ENCODE measurements at regions not wholly inside any gene's neighbourhood (a gene's known extent, or its start where the extent isn't known, plus 50 kb on each side); places are given as distances from the start of the nearest gene placed in this dataset.
A peak's percentile ranks its signal among the peaks of the same experiment; 100 is the strongest.

DNA sequence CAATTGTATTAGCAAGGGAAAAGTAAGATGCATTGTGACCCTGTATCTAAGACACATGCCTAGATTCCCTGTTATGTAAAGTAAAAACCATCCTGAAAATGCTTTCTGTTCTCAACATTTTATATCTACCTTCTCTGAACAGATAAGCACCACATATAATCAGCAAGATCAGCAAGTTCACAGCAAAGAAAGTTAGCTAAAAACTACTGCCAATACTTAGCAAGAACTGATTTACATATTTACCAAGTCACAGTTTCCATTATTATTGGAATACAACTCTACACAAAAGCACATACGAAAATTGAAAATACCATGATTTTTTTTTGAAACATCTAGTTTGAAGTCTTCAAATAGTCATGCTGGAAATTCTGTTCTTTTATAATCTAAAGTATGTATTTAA, 1118.1 kb downstream of the TAF11L14 start:
- no peaks in the 10 kb centered on the region for H3K27me3 ChIP-seq (ENCODE audit: insufficient read depth, low read length)
- no peak overlapping the region for H3K9ac ChIP-seq (ENCODE audit: low read depth, low read length)
- H3K4me1 ChIP-seq (ENCODE audit: insufficient read depth, low read length), result no peaks in the 10 kb centered on the region
- peaks cover 3% of the 10 kb centered on the region for H3K9me3 ChIP-seq (ENCODE audit: insufficient read depth, low read depth, low read length)
- H3K36me3 ChIP-seq (ENCODE audit: insufficient read depth, low read depth, low read length), result no peaks in the 10 kb centered on the region
- H3K27ac ChIP-seq (ENCODE audit: low read length), result no peak overlapping the region
- H3K4me3 ChIP-seq (ENCODE audit: low read length), result no peak overlapping the region

GRCh38 chr5:18754201-18754600, 1119.9 kb downstream of the TAF11L14 start:
- Histone ChIP-seq H3K36me3 (ENCODE audit: insufficient read depth, low read depth, low read length) (no peaks in the 10 kb centered on the region), H3K9me3 (ENCODE audit: insufficient read depth, low read depth, low read length) (no peaks in the 10 kb centered on the region; the same call in 1 of the 2 replicates), H3K27me3 (ENCODE audit: insufficient read depth, low read length) (no peaks in the 10 kb centered on the region), H3K9ac (ENCODE audit: low read depth, low read length) (no peak overlapping the region), H3K4me3 (ENCODE audit: low read length) (no peak overlapping the region), H3K4me1 (ENCODE audit: insufficient read depth, low read length) (no peaks in the 10 kb centered on the region), H3K27ac (ENCODE audit: low read length) (no peak overlapping the region)

- no peak overlapping the region for H3K4me3 ChIP-seq (ENCODE audit: low read length)
- H3K27ac ChIP-seq (ENCODE audit: low read length), result no peak overlapping the region
- no peaks in the 10 kb centered on the region for H3K9me3 ChIP-seq (ENCODE audit: insufficient read depth, low read depth, low read length)
- no peak overlapping the region for H3K9ac ChIP-seq (ENCODE audit: low read depth, low read length)
- H3K36me3 ChIP-seq (ENCODE audit: insufficient read depth, low read depth, low read length), result no peaks in the 10 kb centered on the region
- H3K4me1 ChIP-seq (ENCODE audit: insufficient read depth, low read length), result no peaks in the 10 kb centered on the region
- H3K27me3 ChIP-seq (ENCODE audit: insufficient read depth, low read length), result no peaks in the 10 kb centered on the region
Observed at GRCh38 chr5:18761801-18762200, 1127.5 kb downstream of the TAF11L14 start.

GRCh38 chr5:18764161-18764560, 1129.9 kb downstream of the TAF11L14 start:
- Histone ChIP-seq H3K9me3 (ENCODE audit: insufficient read depth, low read depth, low read length) (no peaks in the 10 kb centered on the region), H3K27ac (ENCODE audit: low read length) (no peak overlapping the region), H3K27me3 (ENCODE audit: insufficient read depth, low read length) (no peaks in the 10 kb centered on the region), H3K9ac (ENCODE audit: low read depth, low read length) (no peak overlapping the region), H3K4me3 (ENCODE audit: low read length) (no peak overlapping the region), H3K36me3 (ENCODE audit: insufficient read depth, low read depth, low read length) (no peaks in the 10 kb centered on the region), H3K4me1 (ENCODE audit: insufficient read depth, low read length) (no peaks in the 10 kb centered on the region)

GRCh38 chr5:18765304-18765703, 1131.0 kb downstream of the TAF11L14 start:
- H3K27me3 ChIP-seq (ENCODE audit: insufficient read depth, low read length), result no peaks in the 10 kb centered on the region
- H3K9me3 ChIP-seq (ENCODE audit: insufficient read depth, low read depth, low read length), result no peaks in the 10 kb centered on the region
- H3K9ac ChIP-seq (ENCODE audit: low read depth, low read length), result no peak overlapping the region
- H3K4me3 ChIP-seq (ENCODE audit: low read length), result no peak overlapping the region
- H3K27ac ChIP-seq (ENCODE audit: low read length), result no peak overlapping the region
- H3K36me3 ChIP-seq (ENCODE audit: insufficient read depth, low read depth, low read length), result no peaks in the 10 kb centered on the region
- H3K4me1 ChIP-seq (ENCODE audit: insufficient read depth, low read length), result no peaks in the 10 kb centered on the region

DNA sequence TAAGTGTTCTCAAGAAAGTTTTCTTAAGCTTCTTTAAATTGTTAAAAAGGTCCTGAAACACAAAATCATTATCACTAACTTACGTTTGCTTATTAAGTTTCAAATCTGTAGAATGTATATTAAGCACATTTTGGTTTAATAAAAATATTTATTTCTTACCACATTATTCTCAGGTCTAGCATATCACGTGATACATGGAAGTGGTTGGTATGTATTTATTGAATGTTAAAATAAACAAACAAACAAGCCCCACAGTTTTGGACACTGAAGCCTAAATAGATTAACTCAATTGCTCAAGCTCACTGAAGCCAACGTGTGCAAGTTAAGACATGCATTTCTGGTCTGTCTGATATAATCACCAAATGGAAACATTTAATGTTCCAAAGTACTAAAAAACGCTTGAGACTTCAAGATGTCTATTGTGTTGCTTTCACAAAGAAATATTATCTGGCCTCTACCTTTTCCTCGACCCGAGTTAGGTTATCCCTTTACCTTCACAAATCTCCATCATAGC, 1136.9 kb downstream of the TAF11L14 start:
- no peak overlapping the region for H3K4me3 ChIP-seq (ENCODE audit: low read length)
- H3K9ac ChIP-seq (ENCODE audit: low read depth, low read length), result no peak overlapping the region
- H3K36me3 ChIP-seq (ENCODE audit: insufficient read depth, low read depth, low read length), result no peaks in the 10 kb centered on the region
- no peaks in the 10 kb centered on the region for H3K27me3 ChIP-seq (ENCODE audit: insufficient read depth, low read length)
- H3K27ac ChIP-seq (ENCODE audit: low read length), result no peak overlapping the region
- H3K4me1 ChIP-seq (ENCODE audit: insufficient read depth, low read length), result no peaks in the 10 kb centered on the region
- H3K9me3 ChIP-seq (ENCODE audit: insufficient read depth, low read depth, low read length), result no peaks in the 10 kb centered on the region

GRCh38 chr5:18772475-18772874, 1138.2 kb downstream of the TAF11L14 start:
- H3K4me3 ChIP-seq (ENCODE audit: low read length), result no peak overlapping the region
- no peaks in the 10 kb centered on the region for H3K4me1 ChIP-seq (ENCODE audit: insufficient read depth, low read length)
- H3K27ac ChIP-seq (ENCODE audit: low read length), result no peak overlapping the region
- H3K27me3 ChIP-seq (ENCODE audit: insufficient read depth, low read length), result no peaks in the 10 kb centered on the region
- no peaks in the 10 kb centered on the region for H3K36me3 ChIP-seq (ENCODE audit: insufficient read depth, low read depth, low read length)
- H3K9ac ChIP-seq (ENCODE audit: low read depth, low read length), result no peak overlapping the region
- no peaks in the 10 kb centered on the region for H3K9me3 ChIP-seq (ENCODE audit: insufficient read depth, low read depth, low read length)

GRCh38 chr5:18778225-18778624, 1144.0 kb downstream of the TAF11L14 start:
- H3K4me1 ChIP-seq (ENCODE audit: insufficient read depth, low read length), result no peaks in the 10 kb centered on the region
- no peak overlapping the region for H3K27ac ChIP-seq (ENCODE audit: low read length)

DNA sequence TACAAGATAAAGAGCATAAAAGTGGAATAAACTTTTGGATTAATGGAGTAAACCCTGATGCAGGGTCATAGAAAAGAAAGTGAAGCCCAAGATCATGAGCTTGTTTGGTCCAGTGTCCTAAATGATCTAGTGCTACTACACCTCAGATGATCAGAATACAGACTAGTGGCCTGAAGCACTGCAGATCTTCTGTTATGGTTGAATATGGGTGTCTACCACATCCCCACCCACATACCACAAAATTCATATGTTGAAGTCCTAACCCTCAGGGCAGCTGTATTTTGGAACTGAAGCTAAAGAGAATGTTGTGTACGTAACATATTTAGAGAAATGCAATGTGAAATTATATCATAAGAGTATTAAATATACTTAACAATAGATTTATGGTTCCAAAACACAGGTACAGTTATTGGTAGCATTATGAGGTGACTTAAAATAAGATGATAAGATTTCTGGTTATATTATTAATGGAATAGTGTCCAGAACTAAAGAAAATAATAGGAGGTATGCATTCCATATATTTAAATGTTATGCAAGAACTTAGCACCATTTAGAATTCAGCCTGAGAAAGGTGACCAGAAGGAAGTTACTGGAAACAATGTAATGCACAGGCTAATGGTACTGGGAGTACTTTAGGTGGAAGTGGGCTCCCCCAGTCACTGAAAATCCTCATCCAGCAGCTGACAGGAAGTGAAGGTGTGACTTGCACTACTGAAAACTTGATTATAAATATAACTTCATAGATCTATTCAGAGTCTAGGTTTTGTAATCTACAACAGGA, 1155.1 kb downstream of the TAF11L14 start:
- no peaks in the 10 kb centered on the region; the same call in 1 of the 2 replicates for H3K9me3 ChIP-seq (ENCODE audit: insufficient read depth, low read depth, low read length)
- H3K4me3 ChIP-seq (ENCODE audit: low read length), result no peak overlapping the region
- H3K36me3 ChIP-seq (ENCODE audit: insufficient read depth, low read depth, low read length), result no peaks in the 10 kb centered on the region
- H3K9ac ChIP-seq (ENCODE audit: low read depth, low read length), result no peak overlapping the region
- H3K27ac ChIP-seq (ENCODE audit: low read length), result no peak overlapping the region
- no peaks in the 10 kb centered on the region for H3K27me3 ChIP-seq (ENCODE audit: insufficient read depth, low read length)
- no peaks in the 10 kb centered on the region for H3K4me1 ChIP-seq (ENCODE audit: insufficient read depth, low read length)

More at GRCh38 chr5:18778225-18778624, 1144.0 kb downstream of the TAF11L14 start:
- Histone ChIP-seq H3K36me3 (ENCODE audit: insufficient read depth, low read depth, low read length) (no peaks in the 10 kb centered on the region), H3K4me3 (ENCODE audit: low read length) (no peak overlapping the region), H3K9ac (ENCODE audit: low read depth, low read length) (no peak overlapping the region), H3K27me3 (ENCODE audit: insufficient read depth, low read length) (no peaks in the 10 kb centered on the region), H3K9me3 (ENCODE audit: insufficient read depth, low read depth, low read length) (peaks cover 5% of the 10 kb centered on the region; the same call in 1 of the 2 replicates)

DNA sequence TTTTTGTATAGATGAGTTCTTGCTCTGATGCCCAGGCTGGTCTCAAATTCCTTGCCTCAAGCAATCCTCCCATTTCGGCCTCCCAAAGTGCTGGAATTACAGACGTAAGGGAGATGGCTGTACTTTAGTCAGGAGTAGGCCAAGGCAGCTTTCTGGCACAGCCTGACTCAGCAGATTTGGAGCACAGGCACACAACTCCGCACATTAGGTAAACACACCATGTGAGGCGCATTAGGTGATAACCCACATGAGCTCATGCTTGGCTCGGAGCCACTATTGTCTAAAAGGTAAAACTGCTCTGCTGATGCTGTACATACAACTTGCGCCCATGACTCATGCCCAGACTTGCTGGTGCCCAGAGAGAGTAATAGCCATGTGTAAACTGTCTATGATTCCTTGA, 1157.9 kb downstream of the TAF11L14 start:
- no peaks in the 10 kb centered on the region for H3K27me3 ChIP-seq (ENCODE audit: insufficient read depth, low read length)
- H3K36me3 ChIP-seq (ENCODE audit: insufficient read depth, low read depth, low read length), result no peaks in the 10 kb centered on the region
- peaks cover 10% of the 10 kb centered on the region for H3K4me1 ChIP-seq (ENCODE audit: insufficient read depth, low read length)
- H3K9me3 ChIP-seq (ENCODE audit: insufficient read depth, low read depth, low read length), result no peaks in the 10 kb centered on the region; the same call in 1 of the 2 replicates
- no peak overlapping the region for H3K9ac ChIP-seq (ENCODE audit: low read depth, low read length)
- no peak overlapping the region for H3K4me3 ChIP-seq (ENCODE audit: low read length)
- no peak overlapping the region for H3K27ac ChIP-seq (ENCODE audit: low read length)

DNA sequence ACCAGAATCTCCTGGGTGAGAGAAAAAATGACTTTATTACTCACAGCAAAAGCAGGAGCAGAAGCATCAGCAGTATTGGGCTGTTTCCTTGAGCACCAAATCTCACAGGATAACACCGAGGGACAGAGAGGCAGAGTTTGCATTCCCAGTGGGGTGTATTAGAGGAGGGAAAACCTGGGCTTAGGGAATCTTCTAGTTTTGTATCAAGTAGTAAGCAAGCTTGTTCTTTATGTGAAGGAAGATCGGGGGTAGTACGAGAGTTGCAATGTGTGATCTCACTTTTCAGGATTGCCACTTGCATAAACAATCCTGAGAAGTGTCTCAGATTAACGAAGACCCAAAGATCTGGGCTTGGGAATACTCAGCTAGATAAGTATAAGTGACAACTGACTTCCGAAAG, 1163.0 kb downstream of the TAF11L14 start:
- peaks cover 44% of the 10 kb centered on the region for H3K4me1 ChIP-seq (ENCODE audit: insufficient read depth, low read length)
- H3K9ac ChIP-seq (ENCODE audit: low read depth, low read length), result no peak overlapping the region; the same call in 1 of the 2 replicates
- 0 out of 2 replicates have a peak overlapping the region, but pooled peaks have one; percentile 2 for H3K4me3 ChIP-seq (ENCODE audit: low read length)
- H3K9me3 ChIP-seq (ENCODE audit: insufficient read depth, low read depth, low read length), result no peaks in the 10 kb centered on the region; the same call in 1 of the 2 replicates
- no peaks in the 10 kb centered on the region for H3K27me3 ChIP-seq (ENCODE audit: insufficient read depth, low read length)
- H3K36me3 ChIP-seq (ENCODE audit: insufficient read depth, low read depth, low read length), result no peaks in the 10 kb centered on the region
- H3K27ac ChIP-seq (ENCODE audit: low read length), result no peak overlapping the region

- Histone ChIP-seq H3K4me3 (ENCODE audit: low read length) (peak overlapping the region; percentile 44), H3K9me3 (ENCODE audit: insufficient read depth, low read depth, low read length) (no peaks in the 10 kb centered on the region), H3K4me1 (ENCODE audit: insufficient read depth, low read length) (peaks cover 44% of the 10 kb centered on the region), H3K9ac (ENCODE audit: low read depth, low read length) (peak overlapping the region; percentile 32; the same call in 1 of the 2 replicates), H3K36me3 (ENCODE audit: insufficient read depth, low read depth, low read length) (no peaks in the 10 kb centered on the region), H3K27me3 (ENCODE audit: insufficient read depth, low read length) (no peaks in the 10 kb centered on the region), H3K27ac (ENCODE audit: low read length) (peak overlapping the region; percentile 76)
Observed at GRCh38 chr5:18798058-18798457, 1163.8 kb downstream of the TAF11L14 start.

Measured in iPS-20b (cell line).